ENCODE measurements at regions not wholly inside any gene's neighbourhood (a gene's known extent, or its start where the extent isn't known, plus 50 kb on each side); places are given as distances from the start of the nearest gene placed in this dataset.
"Not testable (repeated sequence)": the region's sequence is repeated elsewhere in the genome, so short reads cannot be mapped to it uniquely, and the experiment has no call there.

DNA sequence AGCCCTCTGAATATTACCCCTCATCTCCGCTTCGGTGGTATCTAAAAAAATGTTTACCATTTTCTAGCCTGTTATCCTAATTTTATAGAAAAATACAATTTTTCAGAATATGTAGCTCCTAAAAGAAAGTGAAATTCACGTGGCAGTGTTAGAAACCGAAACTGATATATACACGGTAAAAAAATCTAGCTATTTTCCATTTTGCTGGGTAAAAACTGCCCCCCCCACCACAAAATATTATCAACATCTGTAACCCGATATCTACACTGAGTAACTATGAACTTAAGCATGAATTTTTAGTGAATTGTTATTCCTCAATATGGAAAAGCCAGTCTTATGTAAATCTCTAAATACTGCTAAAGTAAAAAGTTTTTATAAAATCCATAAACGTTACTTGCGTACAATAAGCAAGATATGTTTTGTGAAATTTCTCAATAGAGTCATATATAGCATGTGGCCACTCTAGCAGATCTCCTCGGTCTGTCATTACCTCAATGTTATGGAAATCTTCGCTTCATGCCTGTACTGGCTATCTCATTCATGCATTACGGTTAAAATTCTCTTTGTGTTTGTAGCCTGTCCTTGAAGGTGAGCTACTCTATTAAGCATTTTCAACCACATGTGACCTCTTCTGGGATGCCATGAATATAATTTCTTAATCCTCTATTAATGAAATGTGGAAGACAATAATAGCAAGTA is 524.2 kb downstream of the TRIB2 start:
- Histone ChIP-seq H3K4me1 (ENCODE audit: control insufficient read depth, insufficient read depth, low read length) (no peaks in the 10 kb centered on the region), H3K9me3 (ENCODE audit: control insufficient read depth in 2 of 2, low read length in 2 of 2) (no peaks in the 10 kb centered on the region), H3K4me3 (ENCODE audit: low read length in 2 of 2) (no peak overlapping the region), H3K27me3 (ENCODE audit: control insufficient read depth in 1 of 2, insufficient read depth in 2 of 2, low read length in 2 of 2) (no peaks in the 10 kb centered on the region), H3K36me3 (ENCODE audit: control insufficient read depth in 2 of 2, insufficient read depth in 2 of 2, low read length in 2 of 2) (no peaks in the 10 kb centered on the region), H3K9ac (ENCODE audit: low read length in 2 of 2) (no peak overlapping the region), H3K27ac (ENCODE audit: low read length) (no peak overlapping the region)

DNA sequence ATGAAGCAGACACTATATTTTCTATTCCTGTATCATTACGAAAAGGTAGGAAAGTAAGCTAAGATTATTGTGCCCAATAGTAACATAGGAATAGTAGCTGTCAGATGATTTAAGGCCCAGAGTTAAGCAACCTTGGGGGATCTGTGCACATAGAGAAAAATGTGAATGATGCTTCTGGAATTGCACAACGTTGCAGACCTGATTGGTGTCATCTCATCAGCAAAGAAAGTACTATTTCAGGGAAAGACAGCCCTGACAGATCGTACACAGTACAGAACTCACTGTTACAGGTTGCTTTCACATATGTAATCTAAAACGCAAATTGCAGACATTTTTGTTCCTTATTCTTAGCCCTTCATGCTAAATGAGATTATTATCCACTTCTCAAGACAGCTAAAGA is 535.9 kb downstream of the TRIB2 start:
- Histone ChIP-seq H3K36me3 (ENCODE audit: control insufficient read depth in 2 of 2, insufficient read depth in 2 of 2, low read length in 2 of 2) (no peaks in the 10 kb centered on the region), H3K9me3 (ENCODE audit: control insufficient read depth in 2 of 2, low read length in 2 of 2) (no peaks in the 10 kb centered on the region)

DNA sequence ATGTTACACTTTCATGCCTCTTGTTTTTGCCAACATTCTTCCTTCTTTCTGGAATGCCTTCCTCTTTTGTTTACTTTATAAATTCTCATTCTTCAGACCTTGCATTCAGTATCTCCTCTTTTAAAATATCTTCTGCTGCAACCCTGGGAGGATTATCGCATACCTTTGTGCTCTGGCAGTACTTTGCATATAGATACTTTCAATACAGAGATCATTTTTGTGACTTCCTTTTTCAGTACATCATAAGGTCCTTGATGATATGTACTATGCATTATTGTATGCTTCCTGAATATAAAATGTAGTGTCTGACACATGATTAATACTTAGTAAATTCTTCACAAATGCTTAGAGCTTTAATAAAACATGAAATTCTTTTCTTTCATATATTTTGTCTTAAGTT is 538.7 kb downstream of the TRIB2 start:
- no peak overlapping the region for H3K9ac ChIP-seq (ENCODE audit: low read length in 2 of 2)
- no peak overlapping the region for H3K4me3 ChIP-seq (ENCODE audit: low read length in 2 of 2)
- no peaks in the 10 kb centered on the region for H3K36me3 ChIP-seq (ENCODE audit: control insufficient read depth in 2 of 2, insufficient read depth in 2 of 2, low read length in 2 of 2)
- H3K27me3 ChIP-seq (ENCODE audit: control insufficient read depth in 1 of 2, insufficient read depth in 2 of 2, low read length in 2 of 2), result no peaks in the 10 kb centered on the region
- no peak overlapping the region for H3K27ac ChIP-seq (ENCODE audit: low read length)
- no peaks in the 10 kb centered on the region for H3K4me1 ChIP-seq (ENCODE audit: control insufficient read depth, insufficient read depth, low read length)
- H3K9me3 ChIP-seq (ENCODE audit: control insufficient read depth in 2 of 2, low read length in 2 of 2), result peaks cover 0 to 2% of the 10 kb centered on the region in 2 donors

More for the DNA sequence above, 535.9 kb downstream of the TRIB2 start:
- Histone ChIP-seq H3K4me3 (ENCODE audit: low read length in 2 of 2) (no peak overlapping the region), H3K9ac (ENCODE audit: low read length in 2 of 2) (no peak overlapping the region), H3K27me3 (ENCODE audit: control insufficient read depth in 1 of 2, insufficient read depth in 2 of 2, low read length in 2 of 2) (no peaks in the 10 kb centered on the region), H3K4me1 (ENCODE audit: control insufficient read depth, insufficient read depth, low read length) (no peaks in the 10 kb centered on the region), H3K27ac (ENCODE audit: low read length) (no peak overlapping the region)

DNA sequence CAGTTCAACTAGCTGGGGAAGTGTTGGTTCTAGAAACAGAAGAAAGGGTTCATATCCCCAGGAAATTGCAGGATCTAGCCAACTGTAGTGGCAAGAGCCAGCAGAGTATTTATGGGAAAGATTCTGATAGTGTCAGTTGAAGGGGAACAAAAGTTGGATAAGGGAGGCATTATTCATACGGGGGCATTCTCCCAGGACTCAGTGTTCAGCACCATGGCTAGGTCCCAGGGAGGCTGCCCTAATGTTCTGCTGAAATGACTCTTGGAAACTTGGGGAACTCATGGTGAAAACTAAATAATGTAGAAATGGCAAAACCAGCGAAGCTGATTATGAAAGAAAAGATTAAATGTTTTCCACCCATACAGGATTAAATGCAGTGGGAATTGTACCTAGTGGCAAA is 543.7 kb downstream of the TRIB2 start:
- no peak overlapping the region for H3K27ac ChIP-seq (ENCODE audit: low read length)
- no peaks in the 10 kb centered on the region for H3K27me3 ChIP-seq (ENCODE audit: control insufficient read depth in 1 of 2, insufficient read depth in 2 of 2, low read length in 2 of 2)
- H3K4me3 ChIP-seq (ENCODE audit: low read length in 2 of 2), result no peak overlapping the region
- no peak overlapping the region for H3K9ac ChIP-seq (ENCODE audit: low read length in 2 of 2)
- peaks cover 0 to 2% of the 10 kb centered on the region in 2 donors for H3K9me3 ChIP-seq (ENCODE audit: control insufficient read depth in 2 of 2, low read length in 2 of 2)
- no peaks in the 10 kb centered on the region for H3K36me3 ChIP-seq (ENCODE audit: control insufficient read depth in 2 of 2, insufficient read depth in 2 of 2, low read length in 2 of 2)
- H3K4me1 ChIP-seq (ENCODE audit: control insufficient read depth, insufficient read depth, low read length), result no peaks in the 10 kb centered on the region

DNA sequence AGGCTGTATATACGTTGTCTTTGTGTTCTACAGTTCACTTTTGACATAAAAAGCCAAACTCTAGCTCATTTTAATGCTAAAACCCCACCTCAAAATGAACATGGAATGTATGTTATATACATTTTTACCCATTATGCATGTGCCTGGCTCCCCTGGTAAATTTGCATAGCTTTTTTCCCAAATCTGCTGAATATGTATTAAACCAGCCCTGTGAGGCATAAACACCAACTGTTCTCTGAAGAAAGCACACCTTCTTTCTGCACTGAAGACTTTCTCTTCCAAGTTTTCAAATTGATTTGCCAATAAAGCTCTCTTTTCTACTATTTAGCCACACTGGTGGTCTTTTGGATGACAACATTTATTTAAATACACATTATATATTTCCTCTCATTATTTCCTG is 549.4 kb downstream of the TRIB2 start:
- no peaks in the 10 kb centered on the region for H3K27me3 ChIP-seq (ENCODE audit: control insufficient read depth in 1 of 2, insufficient read depth in 2 of 2, low read length in 2 of 2)
- no peak overlapping the region for H3K9ac ChIP-seq (ENCODE audit: low read length in 2 of 2)
- H3K4me3 ChIP-seq (ENCODE audit: low read length in 2 of 2), result no peak overlapping the region
- H3K4me1 ChIP-seq (ENCODE audit: control insufficient read depth, insufficient read depth, low read length), result no peaks in the 10 kb centered on the region
- no peaks in the 10 kb centered on the region for H3K9me3 ChIP-seq (ENCODE audit: control insufficient read depth in 2 of 2, low read length in 2 of 2)
- H3K27ac ChIP-seq (ENCODE audit: low read length), result no peak overlapping the region
- H3K36me3 ChIP-seq (ENCODE audit: control insufficient read depth in 2 of 2, insufficient read depth in 2 of 2, low read length in 2 of 2), result no peaks in the 10 kb centered on the region

DNA sequence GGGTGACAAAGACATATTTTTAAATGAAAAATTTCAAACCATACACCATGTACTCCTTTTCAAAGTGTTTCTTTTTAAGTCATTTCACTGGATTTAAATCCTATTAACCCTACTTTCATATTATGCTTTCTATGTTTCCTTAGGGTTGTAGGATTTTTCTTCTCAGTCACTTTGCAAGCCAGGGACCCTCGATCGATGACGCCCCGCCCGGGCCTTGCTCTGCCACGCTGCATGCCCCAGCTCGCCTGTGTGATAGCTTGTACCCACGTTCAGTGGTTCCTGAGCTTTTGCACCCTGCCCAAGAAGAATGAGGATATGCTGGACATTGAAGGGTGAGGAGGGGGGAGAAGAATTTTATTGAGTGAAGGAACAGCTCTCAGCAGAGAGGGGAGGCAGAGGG is 568.0 kb downstream of the TRIB2 start:
- H3K27me3 ChIP-seq (ENCODE audit: control insufficient read depth in 1 of 2, insufficient read depth in 2 of 2, low read length in 2 of 2), result no peaks in the 10 kb centered on the region
- H3K4me1 ChIP-seq (ENCODE audit: control insufficient read depth, insufficient read depth, low read length), result no peaks in the 10 kb centered on the region
- H3K36me3 ChIP-seq (ENCODE audit: control insufficient read depth in 2 of 2, insufficient read depth in 2 of 2, low read length in 2 of 2), result no peaks in the 10 kb centered on the region
- H3K27ac ChIP-seq (ENCODE audit: low read length), result no peak overlapping the region
- H3K9me3 ChIP-seq (ENCODE audit: control insufficient read depth in 2 of 2, low read length in 2 of 2), result peaks cover 0 to 2% of the 10 kb centered on the region in 2 donors
- no peak overlapping the region for H3K4me3 ChIP-seq (ENCODE audit: low read length in 2 of 2)
- no peak overlapping the region for H3K9ac ChIP-seq (ENCODE audit: low read length in 2 of 2)

DNA sequence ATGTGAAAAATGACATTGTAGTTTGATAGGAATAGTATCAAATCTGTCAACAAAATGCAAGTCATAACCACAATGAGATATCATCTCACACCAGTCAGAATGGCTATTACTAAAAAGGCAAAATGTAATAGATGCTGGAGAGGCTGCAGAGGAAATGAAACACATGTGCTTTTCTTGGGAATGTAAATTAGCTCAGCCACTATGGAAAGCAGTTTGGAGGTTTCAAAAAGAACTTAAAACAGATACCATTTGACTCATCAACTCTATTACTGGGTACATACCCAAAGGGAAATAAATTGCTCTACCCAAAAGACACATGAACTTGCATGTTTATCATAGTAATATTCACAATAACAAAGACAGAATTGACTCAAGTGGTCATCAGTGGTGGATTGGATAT is 572.6 kb downstream of the TRIB2 start:
- Histone ChIP-seq H3K27me3 (ENCODE audit: control insufficient read depth in 1 of 2, insufficient read depth in 2 of 2, low read length in 2 of 2) (no peaks in the 10 kb centered on the region), H3K9ac (ENCODE audit: low read length in 2 of 2) (no peak overlapping the region), H3K9me3 (ENCODE audit: control insufficient read depth in 2 of 2, low read length in 2 of 2) (no peaks in the 10 kb centered on the region), H3K4me1 (ENCODE audit: control insufficient read depth, insufficient read depth, low read length) (no peaks in the 10 kb centered on the region), H3K27ac (ENCODE audit: low read length) (no peak overlapping the region), H3K4me3 (ENCODE audit: low read length in 2 of 2) (no peak overlapping the region), H3K36me3 (ENCODE audit: control insufficient read depth in 2 of 2, insufficient read depth in 2 of 2, low read length in 2 of 2) (no peaks in the 10 kb centered on the region)

DNA sequence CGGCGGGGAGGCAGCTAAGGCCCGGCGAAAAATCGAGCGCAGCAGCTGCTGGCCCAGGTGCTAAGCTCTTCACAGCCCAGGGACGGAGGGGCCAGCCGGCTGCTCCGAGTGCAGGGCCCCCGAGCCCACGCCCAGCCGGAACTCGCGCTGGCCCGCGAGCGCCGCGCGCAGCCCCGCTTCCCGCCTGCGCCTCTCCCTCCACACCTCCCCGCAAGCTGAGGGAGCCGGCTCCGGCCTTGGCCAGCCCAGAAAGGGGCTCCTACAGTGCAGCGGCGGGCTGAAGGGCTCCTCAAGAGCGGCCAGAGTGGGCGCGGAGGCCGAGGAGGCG is 591.7 kb downstream of the TRIB2 start:
- not testable (repeated sequence) for H3K36me3 ChIP-seq (ENCODE audit: control insufficient read depth in 2 of 2, insufficient read depth in 2 of 2, low read length in 2 of 2); H3K9ac ChIP-seq (ENCODE audit: low read length in 2 of 2); H3K27ac ChIP-seq (ENCODE audit: low read length); H3K4me3 ChIP-seq (ENCODE audit: low read length in 2 of 2); H3K9me3 ChIP-seq (ENCODE audit: control insufficient read depth in 2 of 2, low read length in 2 of 2); H3K27me3 ChIP-seq (ENCODE audit: control insufficient read depth in 1 of 2, insufficient read depth in 2 of 2, low read length in 2 of 2); H3K4me1 ChIP-seq (ENCODE audit: control insufficient read depth, insufficient read depth, low read length)

DNA sequence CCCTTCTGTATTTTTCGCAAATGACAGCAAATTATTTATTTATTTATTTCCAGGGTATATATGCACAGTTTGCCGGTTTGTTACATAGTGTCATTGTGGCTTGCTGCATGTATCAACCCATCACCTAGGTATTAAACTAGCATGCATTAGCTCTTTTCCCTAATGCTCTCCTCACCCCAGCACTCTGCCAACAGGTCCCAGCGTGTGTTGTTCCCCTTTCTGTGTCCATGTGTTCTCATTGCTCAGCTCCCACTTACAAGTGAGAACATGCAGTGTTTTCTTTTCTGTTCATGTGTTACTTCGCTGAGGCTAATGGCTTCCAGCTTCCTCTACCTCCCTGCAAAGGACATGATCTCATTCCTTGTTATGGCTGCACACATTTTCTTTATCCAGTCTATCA is 592.3 kb downstream of the TRIB2 start:
- H3K9me3 ChIP-seq (ENCODE audit: control insufficient read depth in 2 of 2, low read length in 2 of 2), result no peaks in the 10 kb centered on the region
- no peak overlapping the region for H3K9ac ChIP-seq (ENCODE audit: low read length in 2 of 2)
- no peaks in the 10 kb centered on the region for H3K36me3 ChIP-seq (ENCODE audit: control insufficient read depth in 2 of 2, insufficient read depth in 2 of 2, low read length in 2 of 2)
- H3K27ac ChIP-seq (ENCODE audit: low read length), result no peak overlapping the region
- no peak overlapping the region for H3K4me3 ChIP-seq (ENCODE audit: low read length in 2 of 2)
- H3K4me1 ChIP-seq (ENCODE audit: control insufficient read depth, insufficient read depth, low read length), result no peaks in the 10 kb centered on the region
- H3K27me3 ChIP-seq (ENCODE audit: control insufficient read depth in 1 of 2, insufficient read depth in 2 of 2, low read length in 2 of 2), result no peaks in the 10 kb centered on the region

DNA sequence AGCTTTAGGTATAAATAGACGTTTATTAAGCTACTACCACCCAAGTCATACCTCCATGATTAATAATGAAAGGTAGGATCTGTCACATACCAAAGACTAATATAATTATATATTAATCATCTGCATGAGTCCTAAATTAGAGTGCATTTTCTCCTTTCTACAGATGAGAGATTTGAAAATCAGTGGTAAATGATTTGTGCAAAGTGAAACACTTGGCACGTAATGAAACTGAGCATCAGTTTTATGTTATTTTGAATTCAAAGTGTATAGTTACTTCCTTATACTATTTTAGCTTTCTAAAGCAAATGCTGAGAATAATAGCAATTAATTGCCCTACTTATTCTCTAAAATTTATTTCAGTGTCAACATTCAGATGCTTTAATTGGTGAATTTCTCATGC is 615.3 kb downstream of the TRIB2 start:
- no peaks in the 10 kb centered on the region for H3K27me3 ChIP-seq (ENCODE audit: control insufficient read depth in 1 of 2, insufficient read depth in 2 of 2, low read length in 2 of 2)
- H3K9ac ChIP-seq (ENCODE audit: low read length in 2 of 2), result no peak overlapping the region
- no peaks in the 10 kb centered on the region for H3K36me3 ChIP-seq (ENCODE audit: control insufficient read depth in 2 of 2, insufficient read depth in 2 of 2, low read length in 2 of 2)
- H3K9me3 ChIP-seq (ENCODE audit: control insufficient read depth in 2 of 2, low read length in 2 of 2), result no peaks in the 10 kb centered on the region
- no peak overlapping the region for H3K4me3 ChIP-seq (ENCODE audit: low read length in 2 of 2)
- H3K27ac ChIP-seq (ENCODE audit: low read length), result no peak overlapping the region
- no peaks in the 10 kb centered on the region for H3K4me1 ChIP-seq (ENCODE audit: control insufficient read depth, insufficient read depth, low read length)

DNA sequence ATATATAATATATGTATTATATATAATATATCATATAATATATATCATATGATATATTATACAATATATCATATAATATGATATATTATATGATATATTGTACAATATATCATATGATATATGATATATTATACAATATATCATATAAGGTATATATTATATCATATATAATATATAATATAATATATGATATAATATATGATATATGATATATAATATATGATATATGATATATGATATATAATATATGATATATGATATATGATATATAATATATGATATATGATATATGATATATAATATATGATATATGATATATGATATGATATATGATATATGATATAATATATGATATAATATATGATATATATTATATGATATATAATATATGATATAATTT is 617.3 kb downstream of the TRIB2 start:
- H3K36me3 ChIP-seq (ENCODE audit: control insufficient read depth in 2 of 2, insufficient read depth in 2 of 2, low read length in 2 of 2); H3K4me1 ChIP-seq (ENCODE audit: control insufficient read depth, insufficient read depth, low read length); H3K4me3 ChIP-seq (ENCODE audit: low read length in 2 of 2); H3K27ac ChIP-seq (ENCODE audit: low read length); H3K9me3 ChIP-seq (ENCODE audit: control insufficient read depth in 2 of 2, low read length in 2 of 2); H3K27me3 ChIP-seq (ENCODE audit: control insufficient read depth in 1 of 2, insufficient read depth in 2 of 2, low read length in 2 of 2); H3K9ac ChIP-seq (ENCODE audit: low read length in 2 of 2): not testable (repeated sequence)

Measured in stomach smooth muscle (tissue), 2 donors.